K562 (cell line): ENCODE measurements at regions not wholly inside any gene's neighbourhood (a gene's known extent, or its start where the extent isn't known, plus 50 kb on each side); places are given as distances from the start of the nearest gene placed in this dataset.

Experiments used
- ADNP ChIP-seq: fragments of 200-800 bp; sonication (Bioruptor generic); IDR thresholded peaks from 2 replicates; pipeline ENCODE4 v1.6.1; 2016; ENCODE audit warnings: missing genetic modification characterization, missing compliant biosample characterization
- ATF3 ChIP-seq, 2 experiments: fragments of 450-650 bp in 1 of 2; sonication (generic) in 1 of 2; formaldehyde crosslinking in 1 of 2; IDR thresholded peaks in 1 of 2; conservative IDR thresholded peaks in 1 of 2; 2 replicates each; pipeline versions ENCODE4 v1.6.1 to v1.8.1; 2016 to 2023; ENCODE audit warnings: mild to moderate bottlenecking in 2 of 2, moderate library complexity in 2 of 2, inconsistent platforms in 1 of 2, missing genetic modification reagents in 1 of 2
- ATF7 ChIP-seq: fragments of 450-650 bp; IDR thresholded peaks from 2 replicates; pipeline ENCODE4 v1.7.1; 2014; ENCODE audit warnings: mild to moderate bottlenecking, moderate library complexity
- CBX5 ChIP-seq: IDR thresholded peaks from 2 replicates; pipeline ENCODE4 v1.6.1; 2014; ENCODE audit warnings: low read depth, borderline replicate concordance
- CREM ChIP-seq: IDR thresholded peaks from 2 replicates; pipeline ENCODE4 v1.6.1; 2014; ENCODE audit warnings: antibody characterized with exemption, low read depth
- CTCF ChIP-seq, 3 experiments: IDR thresholded peaks in 2 of 3; conservative IDR thresholded peaks in 1 of 3; 2 replicates each; pipeline ENCODE4 v1.5.1; 2011 to 2012; ENCODE audit warnings: low read length in 3 of 3, mild to moderate bottlenecking in 3 of 3, control low read depth in 2 of 3, improper control_type of control experiment in 1 of 3, inconsistent platforms in 1 of 3, low read depth in 1 of 3, mixed read lengths in 1 of 3, moderate library complexity in 1 of 3; ENCODE audit not compliant: insufficient read depth in 2 of 3
- KLF10 ChIP-seq: fragments of 250-450 bp; sonication (Bioruptor Pico); IDR thresholded peaks from 2 replicates; pipeline ENCODE4 v1.6.1; 2021; ENCODE audit warnings: matching md5 sums
- KLF13 ChIP-seq: fragments of 450-650 bp; IDR thresholded peaks from 2 replicates; pipeline ENCODE4 v1.6.1; 2016; ENCODE audit warnings: missing genetic modification characterization, low read depth, mild to moderate bottlenecking, missing compliant biosample characterization, moderate library complexity, borderline replicate concordance
- NRF1 ChIP-seq, 2 experiments: fragments of 450-650 bp; IDR thresholded peaks in 1 of 2; conservative IDR thresholded peaks in 1 of 2; 2 replicates each; pipeline ENCODE4 v1.6.1; 2014; ENCODE audit warnings: mild to moderate bottlenecking in 2 of 2
- ZNF239 ChIP-seq: fragments of 250-450 bp; sonication (Bioruptor Pico); IDR thresholded peaks from 2 replicates; pipeline ENCODE4 v1.4.0; 2020; ENCODE audit warnings: mild to moderate bottlenecking
- ZNF717 ChIP-seq: fragments of 250-450 bp; sonication (Bioruptor Pico); IDR thresholded peaks from 2 replicates; pipeline ENCODE4 v1.5.0; 2021

- TF ChIP-seq CBX5 (no peak), ADNP (no peak), CREM (no peak), ATF3 (IDR thresholded peaks at IDR 0.05) (no peak), ATF3 (CRISPR knock-in tag; conservative IDR thresholded peaks at IDR 0.05) (no peak), ATF7 (no peak), KLF13 (tag) (no peak), ZNF717 (CRISPR knock-in tag) (no peak), CTCF (IDR thresholded peaks at IDR 0.05 in 2 of 3, conservative IDR thresholded peaks at IDR 0.05 in 1 of 3; ENCODE audit: insufficient read depth in 2 of 3, low read depth in 1 of 3, low read length in 3 of 3) (no peak), KLF10 (CRISPR knock-in tag) (no peak), ZNF239 (CRISPR knock-in tag) (no peak), NRF1 (conservative IDR thresholded peaks at IDR 0.05 in 1 of 2, IDR thresholded peaks at IDR 0.05 in 1 of 2) (no peak)
Observed at GRCh38 chr18:62458868-62459716, 63.7 kb upstream of the ZCCHC2 start.
